Ishikawa (cell line): ENCODE measurements at regions not wholly inside any gene's neighbourhood (a gene's known extent, or its start where the extent isn't known, plus 50 kb on each side); places are given as distances from the start of the nearest gene placed in this dataset.

Source experiments
- CEBPB ChIP-seq: IDR thresholded peaks from 2 replicates; pipeline ENCODE4 v1.6.1; 2012
- CREB1 ChIP-seq: IDR thresholded peaks from 2 replicates; pipeline ENCODE4 v1.6.1; 2012; ENCODE audit warnings: low read depth
- EGR1 ChIP-seq: IDR thresholded peaks from 2 replicates; pipeline ENCODE4 v1.6.1; 2012
- EP300 ChIP-seq: IDR thresholded peaks from 2 replicates; pipeline ENCODE4 v1.6.1; 2012; ENCODE audit warnings: borderline replicate concordance
- MAX ChIP-seq: IDR thresholded peaks from 2 replicates; pipeline ENCODE4 v1.6.1; 2012
- RAD21 ChIP-seq: IDR thresholded peaks from 2 replicates; pipeline ENCODE4 v1.6.1; 2012; ENCODE audit warnings: low read depth

- TF ChIP-seq CREB1 (no peak), MAX (no peak), CEBPB (no peak), EP300 (no peak), RAD21 (no peak), EGR1 (no peak)
Measured at GRCh38 chr2:56542213-56542612, 358.4 kb downstream of the CCDC85A start.
